Loucy (cell line): ENCODE measurements at regions not wholly inside any gene's neighbourhood (a gene's known extent, or its start where the extent isn't known, plus 50 kb on each side); places are given as distances from the start of the nearest gene placed in this dataset.

Experiments used
- H2AFZ ChIP-seq: fragments of 200-600 bp; sonication (generic); 2 replicates; pipeline ENCODE4 v1.6.0; 2016; ENCODE audit warnings: antibody characterized with exemption, mild to moderate bottlenecking, low read length, moderate library complexity
- H3F3A ChIP-seq: fragments of 200-600 bp; 2 replicates; pipeline ENCODE4 v1.6.0; 2016; ENCODE audit warnings: antibody characterized with exemption, low read depth, mild to moderate bottlenecking
- H3K27me3 ChIP-seq: fragments of 200-600 bp; sonication (generic); 2 replicates; pipeline ENCODE4 v1.6.1; 2014; ENCODE audit warnings: low read length, mild to moderate bottlenecking; ENCODE audit not compliant: insufficient read depth, poor library complexity, severe bottlenecking
- H3K36me3 ChIP-seq: fragments of 200-600 bp; sonication (generic); 2 replicates; pipeline ENCODE4 v1.6.1; 2016; ENCODE audit warnings: low read length; ENCODE audit not compliant: insufficient read depth
- H3K4me1 ChIP-seq: fragments of 200-600 bp; sonication (generic); 2 replicates; pipeline ENCODE4 v1.5.1; 2014; ENCODE audit warnings: low read length, mild to moderate bottlenecking; ENCODE audit not compliant: insufficient read depth, poor library complexity, severe bottlenecking
- H3K4me2 ChIP-seq: fragments of 200-600 bp; sonication (generic); 2 replicates; pipeline ENCODE4 v1.6.0; 2014; ENCODE audit warnings: antibody characterized with exemption, low read length, low read depth, mild to moderate bottlenecking; ENCODE audit not compliant: poor library complexity, severe bottlenecking
- H3K4me3 ChIP-seq: fragments of 200-600 bp; sonication (generic); 2 replicates; pipeline ENCODE4 v1.5.1; 2014; ENCODE audit warnings: low read length, mild to moderate bottlenecking, mixed read lengths; ENCODE audit not compliant: poor library complexity, severe bottlenecking
- H3K79me2 ChIP-seq: fragments of 200-600 bp; sonication (generic); 2 replicates; pipeline ENCODE4 v1.6.1; 2014; ENCODE audit warnings: low read length; ENCODE audit not compliant: insufficient read depth
- H3K9ac ChIP-seq: fragments of 200-600 bp; sonication (generic); 2 replicates; pipeline ENCODE4 v1.6.0; 2014; ENCODE audit warnings: mild to moderate bottlenecking, low read depth, low read length, moderate library complexity; ENCODE audit not compliant: poor library complexity, severe bottlenecking
- H3K9me2 ChIP-seq: fragments of 200-600 bp; sonication (generic); replicated peaks from 2 replicates; pipeline ENCODE4 v1.6.1; 2016; ENCODE audit warnings: low read depth, low read length, mixed read lengths
- H3K9me3 ChIP-seq: fragments of 200-600 bp; sonication (generic); 2 replicates; pipeline ENCODE4 v1.6.1; 2014; ENCODE audit warnings: mild to moderate bottlenecking, antibody characterized with exemption, low read length, low read depth; ENCODE audit not compliant: insufficient read depth
- H4K20me1 ChIP-seq: fragments of 200-600 bp; sonication (generic); 2 replicates; pipeline ENCODE4 v1.6.0; 2014; ENCODE audit warnings: antibody characterized with exemption, low read length, mild to moderate bottlenecking; ENCODE audit not compliant: insufficient read depth, poor library complexity, severe bottlenecking
- EZH2phosphoT487 ChIP-seq: fragments of 200-600 bp; IDR thresholded peaks from 2 replicates; pipeline ENCODE4 v1.6.1; 2018; ENCODE audit warnings: antibody characterized with exemption, mild to moderate bottlenecking, moderate library complexity, borderline replicate concordance
- TF ChIP-seq, protein P1 (sequence below): fragments of 200-600 bp; sonication (generic); conservative IDR thresholded peaks from 2 replicates; pipeline ENCODE4 v1.5.1; 2014; ENCODE audit warnings: mild to moderate bottlenecking, antibody characterized with exemption, low read length

DNA sequence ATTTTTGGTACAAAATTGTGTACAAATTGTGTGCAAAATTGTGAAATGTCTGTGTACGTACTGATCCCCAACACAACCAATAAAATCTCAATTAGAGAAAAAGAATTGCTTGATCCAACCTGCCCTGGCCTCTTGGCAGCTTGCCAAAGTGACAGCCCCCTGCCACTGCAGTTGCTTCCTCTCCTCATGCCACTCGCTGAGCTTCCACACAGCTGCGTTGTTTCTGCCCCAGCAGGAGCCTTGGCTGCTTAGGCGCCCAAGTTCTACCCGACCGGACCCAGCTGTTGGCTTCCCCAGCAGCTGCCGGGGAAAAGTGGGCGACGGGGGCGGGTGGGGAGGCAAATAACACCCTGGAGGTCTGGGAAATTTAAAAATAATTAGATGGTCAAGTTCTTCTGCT, 171.8 kb upstream of the ATF7IP start:
- Histone ChIP-seq H3K9me3 (no peaks in the 10 kb centered on the region), H3K9ac (no peak overlapping the region), H3F3A (no peaks in the 10 kb centered on the region), H4K20me1 (no peaks in the 10 kb centered on the region), H3K4me1 (no peaks in the 10 kb centered on the region), H3K79me2 (no peaks in the 10 kb centered on the region), H3K27me3 (no peaks in the 10 kb centered on the region), H3K36me3 (no peaks in the 10 kb centered on the region), H3K9me2 (no peaks in the 10 kb centered on the region), H3K4me2 (no peak overlapping the region), H2AFZ (no peak overlapping the region), H3K4me3 (no peak overlapping the region)
- no peak for TF ChIP-seq EZH2phosphoT487
- TF ChIP-seq, protein P1, sequence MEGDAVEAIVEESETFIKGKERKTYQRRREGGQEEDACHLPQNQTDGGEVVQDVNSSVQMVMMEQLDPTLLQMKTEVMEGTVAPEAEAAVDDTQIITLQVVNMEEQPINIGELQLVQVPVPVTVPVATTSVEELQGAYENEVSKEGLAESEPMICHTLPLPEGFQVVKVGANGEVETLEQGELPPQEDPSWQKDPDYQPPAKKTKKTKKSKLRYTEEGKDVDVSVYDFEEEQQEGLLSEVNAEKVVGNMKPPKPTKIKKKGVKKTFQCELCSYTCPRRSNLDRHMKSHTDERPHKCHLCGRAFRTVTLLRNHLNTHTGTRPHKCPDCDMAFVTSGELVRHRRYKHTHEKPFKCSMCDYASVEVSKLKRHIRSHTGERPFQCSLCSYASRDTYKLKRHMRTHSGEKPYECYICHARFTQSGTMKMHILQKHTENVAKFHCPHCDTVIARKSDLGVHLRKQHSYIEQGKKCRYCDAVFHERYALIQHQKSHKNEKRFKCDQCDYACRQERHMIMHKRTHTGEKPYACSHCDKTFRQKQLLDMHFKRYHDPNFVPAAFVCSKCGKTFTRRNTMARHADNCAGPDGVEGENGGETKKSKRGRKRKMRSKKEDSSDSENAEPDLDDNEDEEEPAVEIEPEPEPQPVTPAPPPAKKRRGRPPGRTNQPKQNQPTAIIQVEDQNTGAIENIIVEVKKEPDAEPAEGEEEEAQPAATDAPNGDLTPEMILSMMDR, result no peak

DNA sequence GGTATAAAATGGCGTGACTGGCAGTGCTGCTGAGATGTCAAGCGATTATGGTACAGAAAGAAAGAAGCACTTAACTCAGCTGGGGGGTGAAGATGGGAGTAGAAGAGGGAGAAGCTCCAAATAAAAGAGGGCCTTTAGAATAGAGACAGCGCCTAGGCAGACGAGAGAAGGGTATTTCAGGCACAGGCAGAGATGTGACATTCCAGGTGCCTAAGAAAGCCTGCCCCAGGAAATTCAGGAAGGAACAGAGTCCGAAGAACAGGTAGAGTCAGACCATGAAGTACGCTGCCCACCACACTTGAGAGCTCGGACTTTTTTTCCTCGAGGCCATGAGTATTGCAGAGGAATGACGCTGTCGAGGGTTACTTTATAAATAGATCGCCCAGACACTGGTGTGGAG, 170.9 kb upstream of the ATF7IP start:
- Histone ChIP-seq H3K4me1 (no peaks in the 10 kb centered on the region), H3F3A (no peaks in the 10 kb centered on the region), H4K20me1 (no peaks in the 10 kb centered on the region), H3K4me3 (no peak overlapping the region), H3K9me2 (no peaks in the 10 kb centered on the region), H3K27me3 (no peaks in the 10 kb centered on the region), H3K4me2 (no peak overlapping the region), H3K9me3 (no peaks in the 10 kb centered on the region), H2AFZ (no peak overlapping the region), H3K79me2 (no peaks in the 10 kb centered on the region), H3K9ac (no peak overlapping the region), H3K36me3 (no peaks in the 10 kb centered on the region)
- no peak for TF ChIP-seq EZH2phosphoT487
- TF ChIP-seq, protein P1, result no peak

DNA sequence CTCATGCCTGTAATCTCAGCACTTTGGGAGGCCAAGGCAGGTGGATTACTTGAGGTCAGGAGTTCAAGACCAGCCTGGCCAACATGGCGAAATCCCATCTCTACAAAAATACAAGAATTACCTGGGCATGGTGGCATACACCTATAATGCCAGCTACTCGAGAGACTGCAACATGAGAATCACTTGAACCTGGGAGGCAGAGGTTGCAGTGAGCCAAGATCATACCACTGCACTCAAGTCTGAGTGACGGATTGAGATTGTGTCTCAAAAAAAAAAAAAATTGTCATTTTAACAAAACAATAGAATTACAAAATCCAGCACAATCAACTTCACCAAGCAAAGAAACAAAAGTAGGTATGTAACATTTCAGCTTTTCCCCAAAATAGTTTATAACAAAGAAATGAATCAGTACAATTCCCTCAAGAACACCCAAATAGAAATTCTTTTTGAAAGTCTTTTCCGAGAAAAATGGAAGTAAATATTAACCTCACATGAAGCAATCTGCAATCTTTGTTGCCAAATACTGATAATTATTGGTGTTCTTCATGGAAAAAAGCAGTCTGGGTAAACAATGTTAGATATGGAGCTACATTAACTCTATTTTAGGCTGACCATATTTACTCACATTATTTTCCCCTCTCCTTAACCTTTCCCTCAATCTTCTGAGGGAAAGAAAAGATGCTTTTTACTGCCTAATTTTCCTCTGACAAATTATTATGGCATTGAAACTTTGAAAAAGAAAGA, 165.9 kb upstream of the ATF7IP start:
- no peaks in the 10 kb centered on the region for H3K27me3 ChIP-seq
- H3K36me3 ChIP-seq, result no peaks in the 10 kb centered on the region
- H3K9me3 ChIP-seq, result no peaks in the 10 kb centered on the region
- no peak overlapping the region for H2AFZ ChIP-seq
- H3F3A ChIP-seq, result no peaks in the 10 kb centered on the region
- no peaks in the 10 kb centered on the region for H4K20me1 ChIP-seq
- H3K4me3 ChIP-seq, result no peak overlapping the region
- H3K9ac ChIP-seq, result no peak overlapping the region
- H3K9me2 ChIP-seq, result no peaks in the 10 kb centered on the region
- no peak overlapping the region for H3K4me2 ChIP-seq
- TF ChIP-seq, protein P1, result no peak
- TF ChIP-seq EZH2phosphoT487, result no peak
- no peaks in the 10 kb centered on the region for H3K79me2 ChIP-seq
- H3K4me1 ChIP-seq, result no peaks in the 10 kb centered on the region
